GM19467 (cell line): ENCODE measurements at regions not wholly inside any gene's neighbourhood (a gene's known extent, or its start where the extent isn't known, plus 50 kb on each side); places are given as distances from the start of the nearest gene placed in this dataset.
"Not testable (repeated sequence)": the region's sequence is repeated elsewhere in the genome, so short reads cannot be mapped to it uniquely, and the experiment has no call there.

Experiments used
- ATAC-seq: cut with Tn5 transposase; IDR thresholded peaks from one replicate; pipeline ENCODE4 v1.9.1; 2021; ENCODE audit warnings: mild to moderate bottlenecking, moderate library complexity; ENCODE audit not compliant: unreplicated experiment

GRCh38 chr2:236346366-236346765 is 82.2 kb upstream of the ASB18 start:
- no peak for ATAC-seq

- ATAC-seq: no peak
Measured at GRCh38 chr2:236348279-236348678, 84.1 kb upstream of the ASB18 start.

GRCh38 chr2:236348976-236349375 is 84.8 kb upstream of the ASB18 start:
- ATAC-seq: no peak

GRCh38 chr2:236350426-236350825 is 86.2 kb upstream of the ASB18 start:
- no peak for ATAC-seq

GRCh38 chr2:236351966-236352525 is 87.8 kb upstream of the ASB18 start:
- no peak for ATAC-seq

GRCh38 chr2:236352761-236353593 is 88.8 kb upstream of the ASB18 start:
- ATAC-seq: no peak

GRCh38 chr2:236353594-236353942 is 89.4 kb upstream of the ASB18 start:
- no peak for ATAC-seq

- no peak for ATAC-seq
Measured at GRCh38 chr2:236354056-236354940, 90.1 kb upstream of the ASB18 start.

- ATAC-seq: no peak
Measured at GRCh38 chr2:236354973-236355595, 90.9 kb upstream of the ASB18 start.

- no peak for ATAC-seq
Measured at GRCh38 chr2:236355911-236356310, 91.7 kb upstream of the ASB18 start.

GRCh38 chr2:236356321-236356720 is 92.1 kb upstream of the ASB18 start:
- ATAC-seq: not testable (repeated sequence)

- ATAC-seq: not testable (repeated sequence)
Measured at GRCh38 chr2:236358482-236358881, 94.3 kb upstream of the ASB18 start.

- ATAC-seq: no peak
Measured at GRCh38 chr2:236359426-236360045, 95.3 kb upstream of the ASB18 start.

- no peak for ATAC-seq
Measured at GRCh38 chr2:236360496-236360895, 96.3 kb upstream of the ASB18 start.

GRCh38 chr2:236363711-236364277 is 99.6 kb upstream of the ASB18 start:
- no peak for ATAC-seq

- ATAC-seq: no peak
Measured at GRCh38 chr2:236365258-236366048, 101.2 kb upstream of the ASB18 start.

GRCh38 chr2:236366049-236366387 is 101.8 kb upstream of the ASB18 start:
- ATAC-seq: no peak

- ATAC-seq: no peak
Measured at GRCh38 chr2:236366397-236366796, 102.2 kb upstream of the ASB18 start.

- ATAC-seq: no peak
Measured at GRCh38 chr2:236367506-236368289, 103.5 kb upstream of the ASB18 start.
